GM21529 (cell line): ENCODE measurements at regions not wholly inside any gene's neighbourhood (a gene's known extent, or its start where the extent isn't known, plus 50 kb on each side); places are given as distances from the start of the nearest gene placed in this dataset.
"Not testable (repeated sequence)": the region's sequence is repeated elsewhere in the genome, so short reads cannot be mapped to it uniquely, and the experiment has no call there.

Experiments used
- ATAC-seq: cut with Tn5 transposase; IDR thresholded peaks from one replicate; pipeline ENCODE4 v1.9.1; 2021; ENCODE audit not compliant: unreplicated experiment

DNA sequence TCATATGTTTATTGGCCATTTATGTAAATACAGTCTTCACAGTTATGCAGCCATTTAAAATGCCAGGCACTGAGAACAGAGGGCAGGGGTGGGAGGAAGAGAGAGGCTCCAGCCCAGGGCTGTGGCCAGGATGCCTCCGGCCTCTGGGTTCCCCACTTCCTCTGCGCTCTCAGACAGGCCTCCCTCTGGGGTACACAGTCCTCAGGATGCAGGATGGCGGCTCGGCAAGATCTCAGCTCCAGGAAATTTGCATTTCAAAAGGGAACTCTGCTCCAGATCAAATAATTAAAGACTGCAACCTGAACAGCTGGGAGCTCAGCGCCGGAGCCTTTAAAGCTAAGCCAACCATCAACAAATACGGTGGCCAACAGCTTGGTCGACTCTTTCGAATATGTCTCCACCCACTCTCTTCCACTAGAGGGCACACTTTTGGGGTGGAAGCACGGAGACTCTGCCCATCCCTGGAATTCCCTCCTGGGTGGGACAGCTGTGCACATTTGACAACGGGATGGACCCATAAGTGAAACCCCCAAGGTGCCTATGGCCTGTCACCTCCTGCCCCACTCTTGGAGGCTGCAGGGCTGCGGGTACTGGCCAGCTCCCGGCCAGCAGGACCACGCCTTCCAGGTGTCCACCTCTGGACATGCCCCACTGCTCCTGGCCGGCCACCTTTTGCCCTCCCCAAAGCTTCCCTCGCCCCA is 1044.7 kb downstream of the BRD1 start:
- no peak for ATAC-seq

GRCh38 chr22:48782326-48782725 is 1045.3 kb downstream of the BRD1 start:
- no peak for ATAC-seq

DNA sequence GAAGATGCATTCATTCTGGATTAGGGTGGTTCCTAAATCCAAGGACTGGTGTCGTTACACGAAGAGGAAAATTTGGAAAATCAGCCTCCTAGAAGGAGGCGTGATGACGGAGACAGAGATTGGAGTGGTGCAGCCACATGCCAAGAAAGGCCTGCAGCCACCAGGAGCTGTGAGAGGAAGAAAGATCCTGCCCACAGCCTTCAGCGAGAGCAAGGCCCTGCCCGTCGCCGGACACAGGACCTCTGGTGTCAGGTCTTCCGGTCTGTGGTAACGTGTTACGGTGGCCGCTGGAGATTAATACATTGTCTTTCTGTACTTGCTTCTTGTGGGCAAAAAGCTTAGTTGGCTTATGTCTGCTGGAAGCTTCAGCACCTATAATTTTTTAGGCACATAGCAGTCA is 1045.8 kb downstream of the BRD1 start:
- ATAC-seq, result no peak

GRCh38 chr22:48781391-48781790 is 1046.3 kb downstream of the BRD1 start:
- ATAC-seq, result no peak

- no peak for ATAC-seq
Observed at GRCh38 chr22:48780597-48781277, 1046.9 kb downstream of the BRD1 start.

GRCh38 chr22:48779661-48780596 is 1047.7 kb downstream of the BRD1 start:
- ATAC-seq, result no peak

- no peak for ATAC-seq
Observed at GRCh38 chr22:48779211-48779643, 1048.4 kb downstream of the BRD1 start.

- ATAC-seq, result no peak
Observed at GRCh38 chr22:48778308-48779195, 1049.1 kb downstream of the BRD1 start.

GRCh38 chr22:48772286-48772907 is 1055.3 kb downstream of the BRD1 start:
- no peak for ATAC-seq

- no peak for ATAC-seq
Observed at GRCh38 chr22:48765595-48765994, 1062.1 kb downstream of the BRD1 start.

- no peak for ATAC-seq
Observed at GRCh38 chr22:48761546-48761945, 1066.1 kb downstream of the BRD1 start.

GRCh38 chr22:48760481-48761390 is 1066.9 kb downstream of the BRD1 start:
- no peak for ATAC-seq

- no peak for ATAC-seq
Observed at GRCh38 chr22:48758881-48759875, 1068.5 kb downstream of the BRD1 start.

GRCh38 chr22:48757985-48758561 is 1069.6 kb downstream of the BRD1 start:
- no peak for ATAC-seq

DNA sequence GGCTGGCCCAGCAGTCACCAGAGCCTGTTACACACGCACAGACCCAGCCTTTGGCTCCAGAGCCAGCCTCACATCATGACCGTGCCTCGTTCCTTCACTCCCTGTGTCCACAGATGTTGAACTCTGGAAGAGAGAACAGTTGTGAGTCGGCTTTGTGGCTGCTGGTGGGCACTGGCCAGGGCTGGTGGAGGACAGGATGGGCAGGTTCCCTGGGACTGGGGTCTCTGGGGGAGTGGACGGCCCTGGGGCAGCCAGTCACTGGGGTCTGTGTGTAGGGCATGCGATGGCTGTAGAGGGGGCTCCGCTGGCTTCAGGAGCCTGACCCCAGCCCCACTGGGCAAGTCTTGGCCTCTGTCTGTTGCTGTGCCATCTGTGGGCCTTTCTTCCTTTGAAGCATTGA is 1070.1 kb downstream of the BRD1 start:
- ATAC-seq, result no peak

DNA sequence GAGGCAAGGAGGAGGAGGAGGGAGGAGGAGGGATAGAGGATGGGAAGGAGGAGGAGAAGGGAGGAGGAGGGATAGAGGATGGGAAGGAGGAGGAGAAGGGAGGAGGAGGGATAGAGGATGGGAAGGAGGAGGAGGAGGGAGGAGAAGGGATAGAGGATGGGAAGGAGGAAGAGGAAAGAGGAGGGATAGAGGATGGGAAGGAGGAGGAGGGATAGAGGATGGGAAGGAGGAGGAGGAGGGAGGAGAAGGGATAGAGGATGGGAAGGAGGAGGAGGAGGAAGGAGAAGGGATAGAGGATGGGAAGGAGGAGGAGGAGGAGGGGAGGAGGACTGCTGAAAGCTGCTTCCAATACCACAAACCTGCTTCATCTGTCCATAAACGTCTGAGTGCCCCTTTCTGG is 1070.5 kb downstream of the BRD1 start:
- ATAC-seq, result not testable (repeated sequence)
